H1 (cell line): ENCODE measurements at regions not wholly inside any gene's neighbourhood (a gene's known extent, or its start where the extent isn't known, plus 50 kb on each side); places are given as distances from the start of the nearest gene placed in this dataset.

Source experiments
- CTCF ChIA-PET: fragments of 300-600 bp; sonication (Branson Sonifier 250); formaldehyde crosslinking; loops from one replicate; lab custom pipeline; 2021; ENCODE audit not compliant: partially characterized antibody; lab: Charles Lee
- POLR2A ChIA-PET: fragments of 300-600 bp; sonication (Branson Sonifier 250); formaldehyde crosslinking; loops from one replicate; lab custom pipeline; 2021; ENCODE audit warnings: inconsistent platforms; ENCODE audit not compliant: partially characterized antibody; lab: Charles Lee
- DNase-seq, 2 experiments: peaks; one replicate each; pipeline versions ENCODE4 v3.0.0 to v3.0.0-alpha.2; 2010 to 2022; ENCODE audit warnings: low spot score in 2 of 2, low read depth in 1 of 2, mixed read lengths in 1 of 2
- FAIRE-seq: peaks from 2 replicates; lab custom pipeline; 2011; peaks lifted over from hg19 to GRCh38; lab: Jason Lieb, UNC
- H2AFZ ChIP-seq: 2 replicates; pipeline ENCODE4 v1.8.1; 2012; ENCODE audit warnings: low read length, inconsistent platforms
- H2AK5ac ChIP-seq: 2 replicates; pipeline ENCODE4 v1.6.1; 2013; ENCODE audit warnings: low read depth, low read length
- H2BK120ac ChIP-seq: replicated peaks from 2 replicates; pipeline ENCODE3; 2013; ENCODE audit warnings: low read depth, low read length, inconsistent platforms
- H2BK12ac ChIP-seq: 2 replicates; pipeline ENCODE4 v1.6.1; 2013; ENCODE audit warnings: low read depth, low read length
- H2BK15ac ChIP-seq: 2 replicates; pipeline ENCODE4 v1.6.1; 2013; ENCODE audit warnings: low read length
- H2BK20ac ChIP-seq: 2 replicates; pipeline ENCODE4 v1.6.1; 2013; ENCODE audit warnings: low read length
- H2BK5ac ChIP-seq: 2 replicates; pipeline ENCODE4 v1.6.1; 2013; ENCODE audit warnings: low read depth, low read length
- H3K14ac ChIP-seq: 2 replicates; pipeline ENCODE4 v1.6.1; 2013; ENCODE audit warnings: inconsistent platforms; ENCODE audit not compliant: insufficient read length
- H3K18ac ChIP-seq: 2 replicates; pipeline ENCODE4 v1.6.1; 2013; ENCODE audit warnings: low read length; ENCODE audit errors: extremely low read depth
- H3K23ac ChIP-seq: 2 replicates; pipeline ENCODE4 v1.6.1; 2013; ENCODE audit warnings: inconsistent platforms; ENCODE audit not compliant: insufficient read length
- H3K23me2 ChIP-seq: 2 replicates; pipeline ENCODE4 v1.6.1; 2013; ENCODE audit warnings: low read depth, low read length
- H3K27ac ChIP-seq: 2 replicates; pipeline ENCODE4 v1.6.1; 2011; ENCODE audit warnings: low read depth, low read length, inconsistent platforms
- H3K27me3 ChIP-seq, 4 experiments: replicated peaks in 1 of 4; 1 replicate in 1 of 4; 2 replicates in 3 of 4; pipeline versions ENCODE4 v1.6.1 to v1.8.1; 2011 to 2013; ENCODE audit warnings: low read length in 3 of 4, mild to moderate bottlenecking in 3 of 4, inconsistent platforms in 2 of 4, mixed read lengths in 2 of 4, moderate library complexity in 1 of 4; ENCODE audit not compliant: control insufficient read depth in 3 of 4, insufficient read depth in 3 of 4; ENCODE audit errors: extremely low read depth in 1 of 4
- H3K36me3 ChIP-seq, 4 experiments: 2 replicates each; pipeline versions ENCODE4 v1.6.1 to v1.8.1; 2011 to 2013; ENCODE audit warnings: mild to moderate bottlenecking in 4 of 4, low read length in 3 of 4, moderate library complexity in 2 of 4, control low read depth in 1 of 4, inconsistent platforms in 1 of 4; ENCODE audit not compliant: insufficient read depth in 4 of 4, control insufficient read depth in 2 of 4
- H3K4ac ChIP-seq: replicated peaks from 2 replicates; pipeline ENCODE3; 2013; ENCODE audit warnings: low read length, low read depth, mixed read lengths, inconsistent platforms; ENCODE audit not compliant: insufficient read length
- H3K4me1 ChIP-seq, 4 experiments: replicated peaks in 1 of 4; 1 replicate in 1 of 4; 2 replicates in 3 of 4; pipeline versions ENCODE4 v1.6.1 to v1.8.1; 2011 to 2013; ENCODE audit warnings: low read length in 3 of 4, inconsistent platforms in 2 of 4, mixed read lengths in 1 of 4; ENCODE audit not compliant: insufficient read depth in 4 of 4, control insufficient read depth in 3 of 4
- H3K4me2 ChIP-seq, 2 experiments: 2 replicates each; pipeline versions ENCODE4 v1.6.1 to v1.8.1; 2011 to 2013; ENCODE audit warnings: low read depth in 2 of 2, low read length in 2 of 2, control low read depth in 1 of 2, inconsistent platforms in 1 of 2, mild to moderate bottlenecking in 1 of 2; ENCODE audit not compliant: insufficient read depth in 1 of 2
- H3K4me3 ChIP-seq, 4 experiments: fragments of 200-600, 300-600 bp in 1 of 4; sonication (generic), shearing (Covaris generic), sonication (Bioruptor Twin) in 1 of 4; 2 replicates each; pipeline versions ENCODE4 v1.5.1 to v1.8.1; 2011 to 2016; ENCODE audit warnings: low read length in 4 of 4, low read depth in 3 of 4, control low read depth in 2 of 4, inconsistent platforms in 2 of 4, mild to moderate bottlenecking in 2 of 4, mixed read lengths in 1 of 4, moderate library complexity in 1 of 4; ENCODE audit not compliant: insufficient read depth in 2 of 4; ENCODE audit errors: extremely low read depth in 1 of 4
- H3K56ac ChIP-seq: replicated peaks from 2 replicates; pipeline ENCODE3; 2013; ENCODE audit warnings: low read depth, mild to moderate bottlenecking, mixed read lengths, low read length, inconsistent platforms; ENCODE audit not compliant: insufficient read length
- H3K79me1 ChIP-seq: 2 replicates; pipeline ENCODE4 v1.6.1; 2013; ENCODE audit warnings: low read depth, low read length, control low read depth
- H3K79me2 ChIP-seq, 2 experiments: 2 replicates each; pipeline versions ENCODE4 v1.6.1 to v1.8.1; 2012 to 2013; ENCODE audit warnings: low read length in 2 of 2, mild to moderate bottlenecking in 2 of 2, inconsistent platforms in 1 of 2; ENCODE audit not compliant: insufficient read depth in 2 of 2, control insufficient read depth in 1 of 2
- H3K9ac ChIP-seq, 4 experiments: replicated peaks in 1 of 4; 1 replicate in 1 of 4; 2 replicates in 3 of 4; pipeline versions ENCODE4 v1.6.1 to v1.8.1; 2011 to 2013; ENCODE audit warnings: low read depth in 3 of 4, low read length in 3 of 4, control low read depth in 2 of 4, mild to moderate bottlenecking in 2 of 4, moderate library complexity in 2 of 4, inconsistent platforms in 1 of 4; ENCODE audit errors: extremely low read depth in 1 of 4
- H3K9me3 ChIP-seq, 2 experiments: 2 replicates each; pipeline versions ENCODE4 v1.6.1 to v1.8.1; 2012 to 2013; ENCODE audit warnings: mild to moderate bottlenecking in 2 of 2, moderate library complexity in 2 of 2, control low read depth in 1 of 2, inconsistent platforms in 1 of 2, low read depth in 1 of 2, low read length in 1 of 2, mixed read lengths in 1 of 2; ENCODE audit not compliant: insufficient read depth in 2 of 2
- H4K20me1 ChIP-seq, 2 experiments: replicated peaks in 1 of 2; 2 replicates each; pipeline versions ENCODE3 to v1.8.1; 2011 to 2013; ENCODE audit warnings: inconsistent platforms in 2 of 2, low read length in 2 of 2, mild to moderate bottlenecking in 1 of 2; ENCODE audit not compliant: insufficient read depth in 2 of 2, control insufficient read depth in 1 of 2
- H4K5ac ChIP-seq: 2 replicates; pipeline ENCODE4 v1.6.1; 2013; ENCODE audit warnings: low read length, low read depth, mixed read lengths, inconsistent platforms; ENCODE audit not compliant: insufficient read length
- H4K8ac ChIP-seq: 2 replicates; pipeline ENCODE4 v1.8.0; 2013; ENCODE audit warnings: mild to moderate bottlenecking, moderate library complexity, low read length, inconsistent platforms; ENCODE audit not compliant: insufficient read depth; ENCODE audit errors: extremely low read depth
- H4K91ac ChIP-seq: replicated peaks from 2 replicates; pipeline ENCODE3; 2013; ENCODE audit warnings: low read length, mixed read lengths, inconsistent platforms; ENCODE audit not compliant: insufficient read length
- BRCA1 ChIP-seq: IDR thresholded peaks from 2 replicates; pipeline ENCODE4 v1.6.1; 2012; ENCODE audit warnings: low read depth, low read length, improper control_type of control experiment
- EP300 ChIP-seq, 2 experiments: IDR thresholded peaks; 1 replicate in 1 of 2; 2 replicates in 1 of 2; pipeline ENCODE4 v1.6.1; 2011 to 2012; ENCODE audit warnings: low read depth in 2 of 2, low read length in 2 of 2, mild to moderate bottlenecking in 2 of 2, borderline replicate concordance in 1 of 2, inconsistent platforms in 1 of 2, moderate library complexity in 1 of 2
- SP1 ChIP-seq: IDR thresholded peaks from 2 replicates; pipeline ENCODE4 v1.6.1; 2011; ENCODE audit warnings: low read depth, low read length
- WGBS, 2 experiments: shearing (Covaris generic) in 1 of 2; methylation state at CpG; one replicate each; pipeline versions ENCODE4 v1.1.6 to v1.1.7; 2013 to 2015; ENCODE audit warnings: low lambda C conversion rate in 2 of 2, mixed read lengths in 2 of 2, inconsistent platforms in 1 of 2, low coverage in 1 of 2, missing lambda C conversion rate in 1 of 2; ENCODE audit not compliant: insufficient replicate concordance in 2 of 2, insufficient coverage in 1 of 2, insufficient read length in 1 of 2; ENCODE audit errors: extremely low coverage in 1 of 2, missing lambda C conversion rate in 1 of 2; 5-methylcytosine and 5-hydroxymethylcytosine counted together
- TF ChIP-seq, protein P1 (sequence below), 3 experiments: IDR thresholded peaks; 1 replicate in 2 of 3; 2 replicates in 1 of 3; pipeline versions ENCODE4 v1.5.1 to v1.6.1; 2011; ENCODE audit warnings: low read length in 3 of 3, mild to moderate bottlenecking in 3 of 3, inconsistent platforms in 2 of 3, low read depth in 1 of 3, moderate library complexity in 1 of 3; ENCODE audit not compliant: insufficient read depth in 1 of 3; ENCODE audit errors: control extremely low read depth in 1 of 3
- TF ChIP-seq, protein P2 (sequence below): IDR thresholded peaks from 2 replicates; pipeline ENCODE4 v1.6.1; 2011; ENCODE audit warnings: low read depth, mild to moderate bottlenecking, low read length; ENCODE audit not compliant: insufficient read depth

DNA sequence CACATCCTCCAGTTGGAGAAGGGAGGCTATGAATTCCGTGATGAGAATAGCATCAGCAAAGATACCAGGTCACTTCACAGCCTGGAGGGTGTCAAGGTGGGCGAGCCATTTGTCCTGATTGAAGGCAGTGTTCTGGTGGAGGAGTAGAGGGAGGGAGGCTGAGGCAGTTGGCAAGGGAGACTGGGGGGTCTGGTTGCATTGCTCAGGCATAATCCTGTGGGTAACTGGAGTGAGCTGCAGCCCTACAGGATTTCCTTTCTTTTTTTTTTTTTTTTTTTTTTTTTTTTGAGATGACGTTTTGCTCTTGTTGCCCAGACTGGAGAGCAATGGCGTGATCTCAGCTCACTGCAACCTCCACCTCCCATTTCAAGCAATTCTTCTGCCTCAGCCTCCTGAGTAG is 223.9 kb upstream of the KLF4 start:
- H4K20me1 ChIP-seq: no peaks in the 10 kb centered on the region
- no peaks in the 10 kb centered on the region for H3K36me3 ChIP-seq
- H3K79me1 ChIP-seq: no peaks in the 10 kb centered on the region
- no peaks in the 10 kb centered on the region for H3K4me1 ChIP-seq
- H4K91ac ChIP-seq: no peak overlapping the region
- no peak overlapping the region for H2BK20ac ChIP-seq
- H3K4me3 ChIP-seq: no peak overlapping the region
- no peaks in the 10 kb centered on the region for H3K23me2 ChIP-seq
- TF ChIP-seq, protein P1, sequence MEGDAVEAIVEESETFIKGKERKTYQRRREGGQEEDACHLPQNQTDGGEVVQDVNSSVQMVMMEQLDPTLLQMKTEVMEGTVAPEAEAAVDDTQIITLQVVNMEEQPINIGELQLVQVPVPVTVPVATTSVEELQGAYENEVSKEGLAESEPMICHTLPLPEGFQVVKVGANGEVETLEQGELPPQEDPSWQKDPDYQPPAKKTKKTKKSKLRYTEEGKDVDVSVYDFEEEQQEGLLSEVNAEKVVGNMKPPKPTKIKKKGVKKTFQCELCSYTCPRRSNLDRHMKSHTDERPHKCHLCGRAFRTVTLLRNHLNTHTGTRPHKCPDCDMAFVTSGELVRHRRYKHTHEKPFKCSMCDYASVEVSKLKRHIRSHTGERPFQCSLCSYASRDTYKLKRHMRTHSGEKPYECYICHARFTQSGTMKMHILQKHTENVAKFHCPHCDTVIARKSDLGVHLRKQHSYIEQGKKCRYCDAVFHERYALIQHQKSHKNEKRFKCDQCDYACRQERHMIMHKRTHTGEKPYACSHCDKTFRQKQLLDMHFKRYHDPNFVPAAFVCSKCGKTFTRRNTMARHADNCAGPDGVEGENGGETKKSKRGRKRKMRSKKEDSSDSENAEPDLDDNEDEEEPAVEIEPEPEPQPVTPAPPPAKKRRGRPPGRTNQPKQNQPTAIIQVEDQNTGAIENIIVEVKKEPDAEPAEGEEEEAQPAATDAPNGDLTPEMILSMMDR (IDR thresholded peaks at IDR 0.05; ENCODE audit: control extremely low read depth in 1 of 3, insufficient read depth in 1 of 3, low read depth in 1 of 3, low read length in 3 of 3): no peak
- TF ChIP-seq BRCA1: no peak
- TF ChIP-seq, protein P2, sequence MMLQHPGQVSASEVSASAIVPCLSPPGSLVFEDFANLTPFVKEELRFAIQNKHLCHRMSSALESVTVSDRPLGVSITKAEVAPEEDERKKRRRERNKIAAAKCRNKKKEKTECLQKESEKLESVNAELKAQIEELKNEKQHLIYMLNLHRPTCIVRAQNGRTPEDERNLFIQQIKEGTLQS: no peak
- no peak for TF ChIP-seq SP1
- TF ChIP-seq EP300 (IDR thresholded peaks at IDR 0.05; ENCODE audit: borderline replicate concordance in 1 of 2, low read depth in 2 of 2, low read length in 2 of 2): no peak
- H3K27ac ChIP-seq: no peak overlapping the region
- H4K8ac ChIP-seq: no peak overlapping the region
- H3K14ac ChIP-seq: no peak overlapping the region
- no peaks in the 10 kb centered on the region for H3K27me3 ChIP-seq
- H2BK120ac ChIP-seq: no peak overlapping the region
- no peaks in the 10 kb centered on the region for H3K79me2 ChIP-seq
- H3K4me2 ChIP-seq: no peak overlapping the region
- no peak overlapping the region for H3K23ac ChIP-seq
- WGBS, 2 experiments: 87% methylated on average over 3 of the region's 4 CpGs; no CpG with 5 or more reads in 1 of the 2 experiments
- no peak overlapping the region for H3K9ac ChIP-seq
- no peak overlapping the region for H2AK5ac ChIP-seq
- no peak overlapping the region for H4K5ac ChIP-seq
- H3K18ac ChIP-seq: no peak overlapping the region
- DNase-seq: no peak
- ChIA-PET POLR2A (no interaction called here), CTCF (no interaction called here)
- no peaks in the 10 kb centered on the region for H3K9me3 ChIP-seq
- no peak overlapping the region for H3K56ac ChIP-seq
- no peak overlapping the region for H2BK15ac ChIP-seq
- no peak for FAIRE-seq
- H2BK5ac ChIP-seq: no peak overlapping the region
- no peak overlapping the region for H2AFZ ChIP-seq
- H2BK12ac ChIP-seq: no peak overlapping the region
- H3K4ac ChIP-seq: no peak overlapping the region
